Neural crest cell (in vitro differentiated cells): ENCODE measurements at regions not wholly inside any gene's neighbourhood (a gene's known extent, or its start where the extent isn't known, plus 50 kb on each side); places are given as distances from the start of the nearest gene placed in this dataset.

Source experiments
- DNase-seq: peaks from one replicate; pipeline ENCODE4 v3.0.0; 2021; ENCODE audit warnings: low read depth, mixed read lengths, low spot score
- H3K27ac Mint-ChIP-seq: one replicate; pipeline ENCODE4 v1.8.0; 2021; ENCODE audit warnings: mild to moderate bottlenecking, mixed read lengths; ENCODE audit not compliant: unreplicated experiment
- H3K27me3 Mint-ChIP-seq: 2 replicates; pipeline ENCODE4 v1.8.0; 2021; ENCODE audit warnings: low read depth, mild to moderate bottlenecking, mixed read lengths
- H3K36me3 Mint-ChIP-seq: 2 replicates; pipeline ENCODE4 v1.8.0; 2021; ENCODE audit warnings: low read depth, mild to moderate bottlenecking, mixed read lengths
- H3K4me1 Mint-ChIP-seq: 2 replicates; pipeline ENCODE4 v1.8.0; 2021; ENCODE audit warnings: mixed read lengths
- H3K4me3 Mint-ChIP-seq: one replicate; pipeline ENCODE4 v1.8.0; 2021; ENCODE audit warnings: mild to moderate bottlenecking, mixed read lengths
- H3K9me3 Mint-ChIP-seq: 2 replicates; pipeline ENCODE4 v1.8.0; 2021; ENCODE audit warnings: mixed read lengths
- CTCF ChIP-seq: fragments of 200-600 bp; sonication (generic); conservative IDR thresholded peaks from 2 replicates; pipeline ENCODE4 v1.5.0; 2021; ENCODE audit warnings: antibody characterized with exemption, mild to moderate bottlenecking

- H3K36me3 Mint-ChIP-seq: no peaks in the 10 kb centered on the region
- no peak overlapping the region for H3K4me3 Mint-ChIP-seq
- TF ChIP-seq CTCF: no peak
Observed at GRCh38 chr2:193810533-193810932, 1615.8 kb upstream of the TMEFF2 start.

GRCh38 chr2:193808877-193809276 is 1614.1 kb upstream of the TMEFF2 start:
- Mint-ChIP-seq H3K4me3 (no peak overlapping the region), H3K36me3 (no peaks in the 10 kb centered on the region), H3K9me3 (no peaks in the 10 kb centered on the region), H3K27me3 (no peaks in the 10 kb centered on the region), H3K27ac (no peak overlapping the region), H3K4me1 (peaks cover 5% of the 10 kb centered on the region)
- DNase-seq: no peak
- no peak for TF ChIP-seq CTCF

More at GRCh38 chr2:193810533-193810932, 1615.8 kb upstream of the TMEFF2 start:
- Mint-ChIP-seq H3K27ac (no peak overlapping the region), H3K9me3 (no peaks in the 10 kb centered on the region), H3K27me3 (no peaks in the 10 kb centered on the region), H3K4me1 (peaks cover 5% of the 10 kb centered on the region)
- DNase-seq: no peak

DNA sequence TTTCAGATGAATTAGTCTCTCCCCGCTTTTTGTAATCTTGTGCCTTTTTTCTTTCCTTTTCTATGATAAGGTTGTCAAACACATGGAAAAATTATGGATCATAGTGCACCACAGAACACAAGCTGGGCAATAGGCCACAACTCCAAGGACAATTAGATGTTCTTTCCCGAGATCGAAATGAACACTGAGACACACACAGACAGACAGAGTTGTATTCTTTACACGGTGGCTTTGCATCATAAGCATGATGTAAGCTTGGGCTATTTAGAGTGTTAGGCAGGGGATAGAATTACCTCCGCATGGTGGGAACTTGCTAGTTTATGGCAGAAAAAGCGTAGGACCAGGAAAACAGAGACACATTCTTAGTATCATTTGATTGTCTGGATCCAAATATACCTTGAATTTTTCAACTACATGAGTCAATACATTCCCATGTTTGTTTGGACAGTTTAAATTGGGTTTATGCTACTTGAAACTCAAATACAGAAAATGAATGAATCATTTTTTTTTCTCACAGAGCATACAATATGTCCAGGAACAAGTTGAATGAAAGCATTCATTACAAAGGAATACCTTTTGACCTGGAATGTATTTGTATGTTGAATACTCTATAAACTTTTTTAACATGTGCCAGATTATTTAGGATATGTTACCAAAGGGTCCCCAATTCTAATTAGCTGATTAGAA is 1611.5 kb upstream of the TMEFF2 start:
- H3K27ac Mint-ChIP-seq: no peak overlapping the region
- TF ChIP-seq CTCF: no peak
- H3K36me3 Mint-ChIP-seq: no peaks in the 10 kb centered on the region
- peaks cover 5% of the 10 kb centered on the region for H3K4me1 Mint-ChIP-seq
- no peaks in the 10 kb centered on the region for H3K9me3 Mint-ChIP-seq
- H3K27me3 Mint-ChIP-seq: no peaks in the 10 kb centered on the region
- no peak overlapping the region for H3K4me3 Mint-ChIP-seq
- DNase-seq: no peak

- Mint-ChIP-seq H3K27me3 (no peaks in the 10 kb centered on the region), H3K36me3 (no peaks in the 10 kb centered on the region), H3K27ac (no peak overlapping the region), H3K4me3 (no peak overlapping the region), H3K4me1 (no peaks in the 10 kb centered on the region), H3K9me3 (no peaks in the 10 kb centered on the region)
- TF ChIP-seq CTCF: no peak
- no peak for DNase-seq
Observed at GRCh38 chr2:193796847-193797246, 1602.1 kb upstream of the TMEFF2 start.

DNA sequence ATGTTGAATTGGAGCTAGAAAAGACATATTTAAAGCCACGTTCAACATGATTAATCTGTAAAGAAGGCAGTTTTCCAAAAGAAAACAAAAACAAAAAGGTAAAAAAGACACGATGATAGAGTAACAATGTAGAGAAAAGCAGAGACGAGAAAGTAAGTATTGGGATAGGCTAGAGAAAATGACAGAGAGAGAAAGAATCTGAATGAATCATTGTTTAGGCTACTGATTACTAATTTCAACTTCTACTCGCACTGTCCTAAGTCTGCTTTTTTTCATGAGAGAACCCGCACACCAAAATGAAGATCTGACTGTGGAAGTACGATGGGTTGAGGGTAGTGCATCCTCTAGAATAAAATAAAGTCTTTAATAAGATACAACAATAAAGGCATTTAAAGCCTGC is 1599.2 kb upstream of the TMEFF2 start:
- Mint-ChIP-seq H3K36me3 (no peaks in the 10 kb centered on the region), H3K4me1 (no peaks in the 10 kb centered on the region), H3K4me3 (no peak overlapping the region), H3K9me3 (no peaks in the 10 kb centered on the region), H3K27ac (no peak overlapping the region), H3K27me3 (no peaks in the 10 kb centered on the region)
- DNase-seq: no peak
- no peak for TF ChIP-seq CTCF
